GM13977 (cell line): ENCODE measurements at regions not wholly inside any gene's neighbourhood (a gene's known extent, or its start where the extent isn't known, plus 50 kb on each side); places are given as distances from the start of the nearest gene placed in this dataset.

ENCODE experiments used
- DNase-seq: peaks from one replicate; pipeline ENCODE4 v3.0.0; 2012; ENCODE audit warnings: low spot score
- CTCF ChIP-seq: IDR thresholded peaks from 2 replicates; pipeline ENCODE4 v1.5.1; 2012; ENCODE audit warnings: mild to moderate bottlenecking, control low read depth; ENCODE audit not compliant: insufficient read depth; ENCODE audit errors: extremely low read depth, missing control alignments
- in situ Hi-C: fragments of 300-500 bp; cut with MboI; formaldehyde crosslinking; loops from one replicate; pipeline ENCODE4 v1.12.0; 2022; ENCODE audit warnings: low sequenced_read_pairs, low pct_unique_long_range_greater_than_20kb, mixed read lengths, inconsistent platforms; ENCODE audit not compliant: unreplicated experiment

- DNase-seq: no peak
- in situ Hi-C loops: no loop called here
Measured at GRCh38 chr9:14435871-14436270, 121.9 kb upstream of the NFIB start.

GRCh38 chr9:14434971-14435718 lies 121.2 kb upstream of the NFIB start:
- DNase-seq: no peak
- in situ Hi-C loops: no loop called here
- TF ChIP-seq CTCF: no peak

More at GRCh38 chr9:14435871-14436270, 121.9 kb upstream of the NFIB start:
- no peak for TF ChIP-seq CTCF

GRCh38 chr9:14434158-14434504 lies 120.2 kb upstream of the NFIB start:
- in situ Hi-C loops: no loop called here
- DNase-seq: no peak
- no peak for TF ChIP-seq CTCF

DNA sequence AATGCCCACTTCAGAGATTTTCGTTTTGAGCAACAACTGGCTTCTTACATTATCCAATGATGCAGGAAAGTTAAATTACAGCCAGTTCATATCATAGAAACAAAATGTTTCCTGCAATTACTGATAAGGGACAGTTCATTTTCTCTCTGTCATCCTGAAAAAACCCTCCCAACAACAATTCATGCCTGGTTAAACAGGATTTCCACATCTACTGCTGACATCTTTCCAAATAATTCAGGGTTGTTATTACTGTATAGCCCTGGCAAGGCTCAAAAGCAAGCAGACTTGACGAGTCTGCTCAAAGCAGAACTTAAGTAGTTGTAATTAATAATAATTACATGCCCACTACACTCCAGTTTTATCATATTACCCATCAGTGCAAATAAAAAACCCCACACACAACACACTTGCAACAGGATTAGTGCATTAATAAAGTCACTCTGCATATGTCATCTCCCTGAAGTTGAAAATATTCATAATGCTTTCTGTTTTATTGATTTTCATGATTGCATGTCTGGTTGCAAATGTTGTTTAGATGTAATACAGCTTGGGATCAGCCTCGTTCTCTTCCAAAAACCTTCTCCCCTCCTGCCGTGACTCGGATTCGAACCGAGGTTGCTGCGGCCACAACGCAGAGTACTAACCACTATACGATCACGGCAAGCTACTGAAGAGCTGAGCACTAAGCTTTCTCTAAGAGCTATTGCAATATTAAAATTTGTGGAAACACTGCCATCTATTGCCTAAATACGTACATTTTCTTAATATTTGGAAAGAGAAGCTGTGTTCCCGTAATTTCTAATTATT lies 119.6 kb upstream of the NFIB start:
- peak; percentile 26 for TF ChIP-seq CTCF
- in situ Hi-C loops: no loop called here
- DNase-seq: peak; percentile 12

- no peak for DNase-seq
- in situ Hi-C loops: no loop called here
- TF ChIP-seq CTCF: no peak
Measured at GRCh38 chr9:14432666-14433350, 118.9 kb upstream of the NFIB start.

DNA sequence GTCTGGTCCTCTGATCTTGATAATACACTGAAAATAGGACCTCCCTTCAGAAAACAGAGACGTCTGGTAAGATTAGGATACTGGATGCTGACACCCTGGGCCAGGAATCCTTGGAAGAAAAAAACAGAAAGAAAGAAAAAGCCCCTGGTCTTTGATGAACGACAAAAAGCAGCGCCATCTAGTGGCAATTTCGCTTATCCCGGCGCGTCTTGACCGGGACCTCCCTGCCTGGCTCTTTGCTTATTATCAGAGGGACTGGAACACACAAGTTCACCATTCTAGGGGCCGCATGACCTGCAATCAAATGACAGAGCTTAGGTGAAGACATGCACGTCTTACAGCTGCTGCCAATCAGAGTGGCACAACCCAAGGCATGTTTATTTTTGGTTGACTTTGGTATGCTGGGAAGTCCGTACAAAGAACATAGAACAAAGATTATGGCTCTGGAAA lies 114.9 kb upstream of the NFIB start:
- in situ Hi-C loops: no loop called here
- TF ChIP-seq CTCF: peak; percentile 81
- peak; percentile 35 for DNase-seq
